Lung (tissue), 11 donors: ENCODE measurements at regions not wholly inside any gene's neighbourhood (a gene's known extent, or its start where the extent isn't known, plus 50 kb on each side); places are given as distances from the start of the nearest gene placed in this dataset.

Experiments used
- ATAC-seq: fragments of 200-7000 bp; cut with Tn5 transposase; one replicate; pipeline ENCODE4 v1.9.1; 2020; ENCODE audit warnings: moderate number of reproducible peaks; ENCODE audit not compliant: insufficient read depth, low FRiP score
- DNase-seq, 3 donors: peaks; one replicate each; pipeline ENCODE4 v3.0.0-alpha.2; 2013 to 2017
- H3K27ac ChIP-seq, 2 donors: one replicate each; pipeline ENCODE4 v1.5.1; 2013; ENCODE audit warnings: mild to moderate bottlenecking in 2 of 2, moderate library complexity in 2 of 2, control low read depth in 1 of 2, inconsistent platforms in 1 of 2, low read depth in 1 of 2, low read length in 1 of 2
- H3K27me3 ChIP-seq, 3 donors: one replicate each; pipeline ENCODE4 v1.5.1; 2013; ENCODE audit warnings: low read length in 2 of 3; ENCODE audit not compliant: control insufficient read depth in 3 of 3, insufficient read depth in 3 of 3
- H3K36me3 ChIP-seq, 4 donors: one replicate each; pipeline ENCODE4 v1.5.1; 2013; ENCODE audit warnings: low read length in 4 of 4, mild to moderate bottlenecking in 1 of 4, moderate library complexity in 1 of 4; ENCODE audit not compliant: control insufficient read depth in 4 of 4, insufficient read depth in 4 of 4
- H3K4me1 ChIP-seq, 5 donors: one replicate each; pipeline ENCODE4 v1.5.1; 2013; ENCODE audit warnings: low read length in 5 of 5, mild to moderate bottlenecking in 2 of 5, moderate library complexity in 1 of 5; ENCODE audit not compliant: control insufficient read depth in 5 of 5, insufficient read depth in 5 of 5
- H3K4me3 ChIP-seq: one replicate; pipeline ENCODE4 v1.5.1; 2013; ENCODE audit warnings: mild to moderate bottlenecking, control low read depth, moderate library complexity
- H3K9ac ChIP-seq, 2 donors: one replicate each; pipeline ENCODE4 v1.5.1; 2013; ENCODE audit warnings: low read length in 2 of 2, control low read depth in 1 of 2; ENCODE audit not compliant: insufficient read depth in 1 of 2
- H3K9me3 ChIP-seq, 4 donors: one replicate each; pipeline ENCODE4 v1.5.1; 2013; ENCODE audit warnings: low read length in 3 of 4, mild to moderate bottlenecking in 1 of 4, moderate library complexity in 1 of 4; ENCODE audit not compliant: control insufficient read depth in 4 of 4, insufficient read depth in 3 of 4
- WGBS, 2 donors: extraction: QIAGEN DNeasy Blood & Tissue Kit; methylation state at CpG; one replicate each; pipeline ENCODE4 v1.1.7; 2013; 5-methylcytosine and 5-hydroxymethylcytosine counted together
- TF ChIP-seq, protein P1 (sequence below): IDR thresholded peaks from 2 replicates; pipeline ENCODE4 v1.5.1; 2012; ENCODE audit warnings: mild to moderate bottlenecking; ENCODE audit errors: control extremely low read depth, extremely low read depth
- donor health status: control.
- donor health status: control.
- donor health status: Bipolar disorder and iron deficiency.
- donor health status: healthy.
- donor health status: DM: yes; HTN: yes; CAD: no.

DNA sequence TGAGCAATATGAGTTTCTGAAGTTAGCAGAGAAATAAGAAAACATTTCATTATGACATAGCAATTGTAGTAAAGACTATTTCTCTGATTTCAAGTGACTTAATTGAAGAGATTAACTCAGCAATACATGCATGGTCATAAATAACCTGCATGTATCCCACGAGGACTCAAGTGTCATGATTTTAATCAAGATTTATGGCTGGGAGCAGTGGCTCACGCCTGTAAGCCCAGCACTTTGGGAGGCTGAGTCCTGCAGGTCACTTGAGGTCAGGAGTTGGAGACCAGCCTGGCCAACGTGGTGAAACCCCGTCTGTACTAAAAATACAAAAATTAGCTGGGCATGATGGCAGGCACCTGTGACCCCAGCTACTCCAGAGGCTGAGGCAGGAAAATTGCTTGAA, 311.9 kb upstream of the PLD5 start:
- no peak overlapping the region for H3K9ac ChIP-seq
- H3K27ac ChIP-seq = no peak overlapping the region
- H3K36me3 ChIP-seq = no peaks in the 10 kb centered on the region
- WGBS, 2 donors = 35 to 36% methylated on average over 4 of the region's 4 CpGs
- H3K27me3 ChIP-seq = no peaks in the 10 kb centered on the region
- no peaks in the 10 kb centered on the region for H3K4me1 ChIP-seq
- H3K4me3 ChIP-seq = no peak overlapping the region
- TF ChIP-seq, protein P1, sequence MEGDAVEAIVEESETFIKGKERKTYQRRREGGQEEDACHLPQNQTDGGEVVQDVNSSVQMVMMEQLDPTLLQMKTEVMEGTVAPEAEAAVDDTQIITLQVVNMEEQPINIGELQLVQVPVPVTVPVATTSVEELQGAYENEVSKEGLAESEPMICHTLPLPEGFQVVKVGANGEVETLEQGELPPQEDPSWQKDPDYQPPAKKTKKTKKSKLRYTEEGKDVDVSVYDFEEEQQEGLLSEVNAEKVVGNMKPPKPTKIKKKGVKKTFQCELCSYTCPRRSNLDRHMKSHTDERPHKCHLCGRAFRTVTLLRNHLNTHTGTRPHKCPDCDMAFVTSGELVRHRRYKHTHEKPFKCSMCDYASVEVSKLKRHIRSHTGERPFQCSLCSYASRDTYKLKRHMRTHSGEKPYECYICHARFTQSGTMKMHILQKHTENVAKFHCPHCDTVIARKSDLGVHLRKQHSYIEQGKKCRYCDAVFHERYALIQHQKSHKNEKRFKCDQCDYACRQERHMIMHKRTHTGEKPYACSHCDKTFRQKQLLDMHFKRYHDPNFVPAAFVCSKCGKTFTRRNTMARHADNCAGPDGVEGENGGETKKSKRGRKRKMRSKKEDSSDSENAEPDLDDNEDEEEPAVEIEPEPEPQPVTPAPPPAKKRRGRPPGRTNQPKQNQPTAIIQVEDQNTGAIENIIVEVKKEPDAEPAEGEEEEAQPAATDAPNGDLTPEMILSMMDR = no peak
- ATAC-seq (no peak), DNase-seq (no peak)
- peaks cover 0 to 2% (median 0%) of the 10 kb centered on the region in 4 donors for H3K9me3 ChIP-seq

DNA sequence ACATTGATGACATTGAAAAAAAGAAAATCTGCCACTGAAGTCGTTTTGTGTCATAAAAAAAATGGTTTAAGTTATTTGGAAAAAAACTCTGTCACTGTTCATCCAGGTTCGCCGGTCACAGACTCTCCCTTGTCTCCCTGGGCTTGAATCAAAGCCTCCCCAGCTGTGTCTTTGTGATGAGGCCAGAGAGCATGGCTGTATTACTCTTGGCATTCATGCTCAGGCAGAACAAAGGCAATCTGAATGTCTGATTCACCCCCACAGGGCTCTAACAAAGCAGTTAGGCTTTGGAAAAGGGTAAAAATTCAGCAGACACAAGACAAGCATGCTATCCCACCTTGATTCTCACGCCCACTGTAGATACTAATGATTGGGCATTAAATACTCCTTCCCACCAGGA, 304.3 kb upstream of the PLD5 start:
- Histone ChIP-seq H3K27me3 (no peaks in the 10 kb centered on the region), H3K27ac (no peak overlapping the region), H3K4me3 (no peak overlapping the region), H3K4me1 (no peaks in the 10 kb centered on the region), H3K36me3 (no peaks in the 10 kb centered on the region), H3K9me3 (no peaks in the 10 kb centered on the region), H3K9ac (no peak overlapping the region)
- no peak for DNase-seq
- 62 to 74% methylated on average over 4 of the region's 4 CpGs for WGBS, 2 donors
- no peak for ATAC-seq
- TF ChIP-seq, protein P1 = no peak

DNA sequence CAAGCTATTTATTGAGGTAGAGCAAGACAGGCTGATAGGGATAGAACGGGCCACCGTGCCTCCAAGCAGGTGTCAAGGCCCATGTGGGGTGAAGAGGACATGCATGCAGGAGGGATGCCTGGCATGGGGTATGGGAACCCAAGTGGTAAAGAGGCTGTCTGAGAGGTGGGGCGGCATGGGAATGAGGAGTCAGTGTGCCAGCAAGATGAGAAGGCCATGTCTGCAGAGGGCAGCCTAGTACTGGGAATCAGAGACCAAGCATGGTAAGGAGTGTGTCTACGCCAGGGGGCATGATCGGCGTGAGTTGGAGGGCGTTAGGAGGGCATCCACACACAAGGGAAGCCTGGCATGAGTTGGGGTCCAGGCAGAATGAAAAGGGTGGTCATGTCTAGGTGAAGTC, 303.7 kb upstream of the PLD5 start:
- no peaks in the 10 kb centered on the region for H3K4me1 ChIP-seq
- no peaks in the 10 kb centered on the region for H3K36me3 ChIP-seq
- H3K27me3 ChIP-seq = no peaks in the 10 kb centered on the region
- DNase-seq = no peak
- no peaks in the 10 kb centered on the region for H3K9me3 ChIP-seq
- WGBS, 2 donors = 74 to 82% methylated on average over 7 of the region's 7 CpGs
- no peak overlapping the region for H3K4me3 ChIP-seq
- no peak overlapping the region for H3K9ac ChIP-seq
- TF ChIP-seq, protein P1 = no peak
- ATAC-seq = no peak
- no peak overlapping the region for H3K27ac ChIP-seq

DNA sequence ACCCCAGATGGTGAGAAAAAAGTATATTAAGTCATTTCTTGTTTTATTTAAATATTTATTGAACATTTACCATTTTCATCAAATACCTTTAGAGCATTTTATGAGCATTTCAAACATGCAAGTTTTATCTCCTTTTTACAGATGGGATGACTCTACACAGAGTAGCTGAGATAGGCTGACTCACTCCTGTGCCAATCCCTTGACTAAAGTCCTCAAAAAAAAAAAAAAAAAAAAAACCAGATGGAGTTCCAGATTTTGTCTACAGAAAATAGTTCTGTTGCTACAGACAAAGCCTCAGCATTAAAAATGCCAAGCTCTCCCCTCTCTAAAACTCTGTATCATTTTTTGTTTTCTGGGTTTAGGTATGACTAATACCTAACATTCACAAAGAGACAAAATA, 303.0 kb upstream of the PLD5 start:
- ATAC-seq = no peak

More for the DNA sequence above, 303.0 kb upstream of the PLD5 start:
- no peak for DNase-seq
- H3K9me3 ChIP-seq = no peaks in the 10 kb centered on the region
- no peak overlapping the region for H3K27ac ChIP-seq
- TF ChIP-seq, protein P1 = no peak
- H3K9ac ChIP-seq = no peak overlapping the region
- H3K4me1 ChIP-seq = no peaks in the 10 kb centered on the region
- H3K27me3 ChIP-seq = no peaks in the 10 kb centered on the region
- H3K36me3 ChIP-seq = no peaks in the 10 kb centered on the region
- no peak overlapping the region for H3K4me3 ChIP-seq
